OCI-LY1 (cell line): ENCODE measurements at regions not wholly inside any gene's neighbourhood (a gene's known extent, or its start where the extent isn't known, plus 50 kb on each side); places are given as distances from the start of the nearest gene placed in this dataset.

Experiments used
- CTCF ChIP-seq: fragments of 200-600 bp; sonication (generic), shearing (Covaris generic); IDR thresholded peaks from 2 replicates; pipeline ENCODE4 v1.5.1; 2017; ENCODE audit warnings: mild to moderate bottlenecking, antibody characterized with exemption, low read length, moderate library complexity, mixed read lengths
- EZH2 ChIP-seq: fragments of 200-600 bp; sonication (generic), shearing (Covaris generic); IDR thresholded peaks from 2 replicates; pipeline ENCODE4 v1.8.0; 2017; ENCODE audit warnings: borderline replicate concordance, mixed run types, mild to moderate bottlenecking, antibody characterized with exemption, low read length, moderate library complexity, mixed read lengths

- TF ChIP-seq CTCF (no peak), EZH2 (no peak)
Observed at GRCh38 chr12:65666876-65667275, 157.4 kb upstream of the HMGA2 start.
